ENCODE measurements at regions not wholly inside any gene's neighbourhood (a gene's known extent, or its start where the extent isn't known, plus 50 kb on each side); places are given as distances from the start of the nearest gene placed in this dataset.

GRCh38 chr2:234606896-234607295 is 110.0 kb upstream of the ARL4C start:
- intact Hi-C loops (cut with micrococcal nuclease), result no loop called here

GRCh38 chr2:234603619-234604018 is 106.7 kb upstream of the ARL4C start:
- intact Hi-C loops (cut with micrococcal nuclease), result no loop called here

- intact Hi-C loops (cut with micrococcal nuclease), result no loop called here
Measured at GRCh38 chr2:234601213-234601612, 104.3 kb upstream of the ARL4C start.

GRCh38 chr2:234597576-234597861 is 100.6 kb upstream of the ARL4C start:
- intact Hi-C loops (cut with micrococcal nuclease), result no loop called here

GRCh38 chr2:234596696-234597575 is 100.1 kb upstream of the ARL4C start:
- intact Hi-C loops (cut with micrococcal nuclease), result no loop called here

GRCh38 chr2:234595829-234596228 is 98.9 kb upstream of the ARL4C start:
- intact Hi-C loops (cut with micrococcal nuclease), result no loop called here

GRCh38 chr2:234594715-234595114 is 97.8 kb upstream of the ARL4C start:
- intact Hi-C loops (cut with micrococcal nuclease), result no loop called here

GRCh38 chr2:234593636-234594035 is 96.8 kb upstream of the ARL4C start:
- intact Hi-C loops (cut with micrococcal nuclease), result no loop called here

- intact Hi-C loops (cut with micrococcal nuclease), result no loop called here
Measured at GRCh38 chr2:234592541-234592940, 95.7 kb upstream of the ARL4C start.

- intact Hi-C loops (cut with micrococcal nuclease), result no loop called here
Measured at GRCh38 chr2:234590076-234590475, 93.2 kb upstream of the ARL4C start.

GRCh38 chr2:234588054-234588430 is 91.2 kb upstream of the ARL4C start:
- intact Hi-C loops (cut with micrococcal nuclease), result no loop called here

GRCh38 chr2:234587341-234588053 is 90.6 kb upstream of the ARL4C start:
- intact Hi-C loops (cut with micrococcal nuclease), result no loop called here

- intact Hi-C loops (cut with micrococcal nuclease), result no loop called here
Measured at GRCh38 chr2:234583331-234583730, 86.5 kb upstream of the ARL4C start.

GRCh38 chr2:234580686-234581085 is 83.8 kb upstream of the ARL4C start:
- intact Hi-C loops (cut with micrococcal nuclease), result no loop called here

- intact Hi-C loops (cut with micrococcal nuclease), result no loop called here
Measured at GRCh38 chr2:234579231-234579962, 82.5 kb upstream of the ARL4C start.

- intact Hi-C loops (cut with micrococcal nuclease), result no loop called here
Measured at GRCh38 chr2:234578389-234578788, 81.5 kb upstream of the ARL4C start.

GRCh38 chr2:234577191-234577590 is 80.3 kb upstream of the ARL4C start:
- intact Hi-C loops (cut with micrococcal nuclease), result no loop called here

- intact Hi-C loops (cut with micrococcal nuclease), result no loop called here
Measured at GRCh38 chr2:234571620-234572407, 74.9 kb upstream of the ARL4C start.

- intact Hi-C loops (cut with micrococcal nuclease), result no loop called here
Measured at GRCh38 chr2:234570476-234570875, 73.6 kb upstream of the ARL4C start.

GRCh38 chr2:234569776-234570430 is 73.0 kb upstream of the ARL4C start:
- intact Hi-C loops (cut with micrococcal nuclease), result no loop called here

GRCh38 chr2:234566622-234567021 is 69.7 kb upstream of the ARL4C start:
- intact Hi-C loops (cut with micrococcal nuclease), result no loop called here
